Tibial nerve (tissue), 4 donors: ENCODE measurements at regions not wholly inside any gene's neighbourhood (a gene's known extent, or its start where the extent isn't known, plus 50 kb on each side); places are given as distances from the start of the nearest gene placed in this dataset.

Source experiments
- DNase-seq, 2 donors: peaks; one replicate each; pipeline ENCODE4 v3.0.0-alpha.2; 2019; ENCODE audit warnings: low spot score in 2 of 2
- H3K27ac ChIP-seq, 4 donors: fragments of 200-600 bp; sonication (generic) in 3 of 4; one replicate each; pipeline ENCODE4 v1.5.1; 2017 to 2019; ENCODE audit warnings: mild to moderate bottlenecking in 1 of 4
- H3K27me3 ChIP-seq, 2 donors: fragments of 200-600 bp; sonication (generic) in 1 of 2; one replicate each; pipeline versions ENCODE4 v1.5.1 to v1.6.0; 2017 to 2019
- H3K36me3 ChIP-seq, 3 donors: fragments of 200-600 bp; sonication (generic); one replicate each; pipeline ENCODE4 v1.5.1; 2018 to 2019
- H3K4me1 ChIP-seq, 4 donors: fragments of 200-600 bp; sonication (generic) in 3 of 4; one replicate each; pipeline ENCODE4 v1.5.1; 2017 to 2019
- H3K4me3 ChIP-seq, 4 donors: fragments of 200-600 bp; sonication (generic) in 3 of 4; one replicate each; pipeline ENCODE4 v1.5.1; 2017 to 2019; ENCODE audit warnings: mild to moderate bottlenecking in 1 of 4, moderate library complexity in 1 of 4
- H3K9me3 ChIP-seq, 4 donors: fragments of 200-600 bp; sonication (generic) in 3 of 4; one replicate each; pipeline ENCODE4 v1.5.1; 2017 to 2019
- EP300 ChIP-seq, 2 donors: sonication (generic); formaldehyde crosslinking; IDR thresholded peaks; one replicate each; pipeline ENCODE4 v1.6.1; 2017; ENCODE audit warnings: antibody characterized with exemption in 2 of 2, mild to moderate bottlenecking in 1 of 2
- POLR2A ChIP-seq, 2 donors: fragments of 450-650 bp; IDR thresholded peaks; one replicate each; pipeline ENCODE4 v1.6.1; 2017; ENCODE audit warnings: antibody characterized with exemption in 2 of 2, mild to moderate bottlenecking in 2 of 2, moderate library complexity in 2 of 2
- WGBS, 2 donors: methylation state at CpG; one replicate each; pipeline ENCODE4 v1.1.5; 2018; 5-methylcytosine and 5-hydroxymethylcytosine counted together
- TF ChIP-seq, protein P1 (sequence below), 5 experiments: fragments of 200-600 bp in 3 of 5; fragments of 450-650 bp in 2 of 5; sonication (generic) in 3 of 5; IDR thresholded peaks; one replicate each; pipeline ENCODE4 v1.5.1; 2016 to 2019; ENCODE audit warnings: antibody characterized with exemption in 5 of 5, mild to moderate bottlenecking in 3 of 5, moderate library complexity in 2 of 5

DNA sequence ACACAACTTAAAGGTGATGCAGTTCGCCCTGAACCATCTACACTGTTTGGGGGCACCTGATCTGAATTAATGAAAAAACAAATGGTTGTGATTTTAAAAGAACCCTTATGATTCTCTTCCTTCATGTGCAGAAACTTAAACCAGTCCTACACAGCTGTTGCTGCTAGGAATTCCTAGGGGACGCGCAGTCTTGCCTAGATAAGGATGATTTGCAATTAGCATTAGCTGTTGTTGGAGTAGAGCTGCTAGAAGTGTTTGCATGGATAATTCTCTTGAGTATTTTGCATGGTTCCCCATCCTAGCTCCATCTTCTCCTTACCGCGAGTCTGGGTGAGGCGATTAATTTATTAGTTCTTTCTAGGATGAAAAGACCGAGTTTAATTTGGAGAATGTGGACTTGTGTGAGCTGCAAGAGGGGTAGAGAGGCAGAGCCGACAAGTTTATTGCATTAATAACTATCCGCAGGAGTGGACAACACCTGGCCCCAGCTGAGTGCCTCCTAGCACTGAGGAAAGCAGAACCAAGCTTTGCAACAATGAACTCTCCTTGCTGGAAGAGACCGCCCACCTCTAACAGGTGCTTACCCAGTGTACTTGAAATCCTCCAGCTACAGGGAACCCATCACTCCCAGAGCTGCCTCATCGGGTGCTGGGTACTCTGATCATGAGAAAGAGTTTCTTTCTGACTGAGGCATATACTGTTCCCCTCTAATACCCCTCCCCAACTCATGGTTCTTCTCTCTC, 75.0 kb upstream of the WNT7A start:
- no peak overlapping the region for H3K27ac ChIP-seq
- H3K27me3 ChIP-seq = no peaks in the 10 kb centered on the region
- no peaks in the 10 kb centered on the region for H3K4me1 ChIP-seq
- no peak for DNase-seq
- no peak overlapping the region for H3K4me3 ChIP-seq
- H3K36me3 ChIP-seq = no peaks in the 10 kb centered on the region
- peaks cover 0 to 5% (median 1%) of the 10 kb centered on the region in 4 donors for H3K9me3 ChIP-seq
- TF ChIP-seq POLR2A (IDR thresholded peaks at IDR 0.05) (no peak), EP300 (IDR thresholded peaks at IDR 0.05) (no peak)
- TF ChIP-seq, protein P1, sequence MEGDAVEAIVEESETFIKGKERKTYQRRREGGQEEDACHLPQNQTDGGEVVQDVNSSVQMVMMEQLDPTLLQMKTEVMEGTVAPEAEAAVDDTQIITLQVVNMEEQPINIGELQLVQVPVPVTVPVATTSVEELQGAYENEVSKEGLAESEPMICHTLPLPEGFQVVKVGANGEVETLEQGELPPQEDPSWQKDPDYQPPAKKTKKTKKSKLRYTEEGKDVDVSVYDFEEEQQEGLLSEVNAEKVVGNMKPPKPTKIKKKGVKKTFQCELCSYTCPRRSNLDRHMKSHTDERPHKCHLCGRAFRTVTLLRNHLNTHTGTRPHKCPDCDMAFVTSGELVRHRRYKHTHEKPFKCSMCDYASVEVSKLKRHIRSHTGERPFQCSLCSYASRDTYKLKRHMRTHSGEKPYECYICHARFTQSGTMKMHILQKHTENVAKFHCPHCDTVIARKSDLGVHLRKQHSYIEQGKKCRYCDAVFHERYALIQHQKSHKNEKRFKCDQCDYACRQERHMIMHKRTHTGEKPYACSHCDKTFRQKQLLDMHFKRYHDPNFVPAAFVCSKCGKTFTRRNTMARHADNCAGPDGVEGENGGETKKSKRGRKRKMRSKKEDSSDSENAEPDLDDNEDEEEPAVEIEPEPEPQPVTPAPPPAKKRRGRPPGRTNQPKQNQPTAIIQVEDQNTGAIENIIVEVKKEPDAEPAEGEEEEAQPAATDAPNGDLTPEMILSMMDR (IDR thresholded peaks at IDR 0.05) = no peak
- 84 to 89% methylated on average over 11 of the region's 11 CpGs for WGBS, 2 donors

- Histone ChIP-seq H3K4me1 (no peaks in the 10 kb centered on the region), H3K27ac (no peak overlapping the region), H3K27me3 (no peaks in the 10 kb centered on the region), H3K36me3 (no peaks in the 10 kb centered on the region), H3K4me3 (no peak overlapping the region), H3K9me3 (peaks cover 0 to 5% (median 1%) of the 10 kb centered on the region in 4 donors)
- TF ChIP-seq EP300 (IDR thresholded peaks at IDR 0.05) (no peak), POLR2A (IDR thresholded peaks at IDR 0.05) (no peak)
- TF ChIP-seq, protein P1 (IDR thresholded peaks at IDR 0.05) = no peak
- 60 to 69% methylated on average over 4 of the region's 4 CpGs for WGBS, 2 donors
- DNase-seq = no peak
Measured at GRCh38 chr3:13954266-13954665, 74.4 kb upstream of the WNT7A start.

GRCh38 chr3:13951184-13951583, 71.3 kb upstream of the WNT7A start:
- WGBS, 2 donors = 86 to 90% methylated on average over 1 of the region's 1 CpG
- no peaks in the 10 kb centered on the region for H3K27me3 ChIP-seq

DNA sequence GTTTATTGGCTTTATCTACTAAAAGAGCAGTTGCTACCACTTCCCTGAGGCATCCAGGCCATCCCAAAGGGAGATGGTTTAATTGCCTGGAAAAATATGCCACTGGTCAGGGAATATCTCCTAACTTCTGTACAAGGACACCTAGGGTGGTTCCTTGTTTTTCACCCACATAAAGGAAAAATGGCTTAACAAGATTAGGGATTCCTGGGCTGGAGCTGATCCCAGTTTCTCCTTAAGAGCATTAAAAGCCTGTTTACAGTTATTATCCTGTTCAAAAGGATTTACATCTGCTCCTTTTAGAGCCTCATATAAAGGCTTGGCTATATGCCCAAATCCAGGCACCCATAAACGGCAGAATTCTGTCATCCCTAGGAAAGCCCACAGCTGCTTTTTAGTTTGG, 70.2 kb upstream of the WNT7A start:
- no peaks in the 10 kb centered on the region for H3K36me3 ChIP-seq
- no peak overlapping the region for H3K4me3 ChIP-seq
- 0 to 36% methylated on average over 1 of the region's 1 CpG for WGBS, 2 donors
- H3K4me1 ChIP-seq = no peaks in the 10 kb centered on the region
- H3K27me3 ChIP-seq = no peaks in the 10 kb centered on the region
- TF ChIP-seq EP300 (IDR thresholded peaks at IDR 0.05) (no peak), POLR2A (IDR thresholded peaks at IDR 0.05) (no peak)
- TF ChIP-seq, protein P1 (IDR thresholded peaks at IDR 0.05) = no peak
- DNase-seq = no peak
- no peak overlapping the region for H3K27ac ChIP-seq
- peaks cover 0 to 34% (median 3%) of the 10 kb centered on the region in 4 donors for H3K9me3 ChIP-seq

More at GRCh38 chr3:13951184-13951583, 71.3 kb upstream of the WNT7A start:
- H3K27ac ChIP-seq = no peak overlapping the region
- no peaks in the 10 kb centered on the region for H3K4me1 ChIP-seq
- peaks cover 0 to 26% (median 1%) of the 10 kb centered on the region in 4 donors for H3K9me3 ChIP-seq
- H3K36me3 ChIP-seq = no peaks in the 10 kb centered on the region
- no peak for DNase-seq
- no peak for TF ChIP-seq EP300 (IDR thresholded peaks at IDR 0.05)
- no peak overlapping the region for H3K4me3 ChIP-seq

DNA sequence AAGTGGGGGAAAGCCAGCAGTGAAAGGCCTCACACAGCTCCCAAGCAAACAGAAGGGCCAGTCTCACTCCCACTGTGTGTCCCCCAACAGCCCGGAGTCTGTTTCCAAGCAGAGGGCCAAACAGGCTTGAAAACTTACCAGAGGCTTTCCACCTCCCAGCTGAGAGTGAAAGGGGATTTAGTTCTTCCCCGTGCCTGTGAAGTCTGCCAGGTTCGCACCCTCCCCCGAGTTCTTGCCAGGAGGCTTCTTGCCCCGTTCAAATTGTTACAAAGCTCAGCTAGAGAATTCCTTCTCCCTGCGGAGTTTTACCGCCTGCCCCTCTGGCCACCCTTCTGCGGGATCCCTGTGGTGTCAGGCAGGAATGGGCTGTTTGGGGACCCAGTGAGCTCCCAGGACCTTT, 68.0 kb upstream of the WNT7A start:
- peaks cover 0 to 52% (median 5%) of the 10 kb centered on the region in 4 donors for H3K9me3 ChIP-seq
- H3K4me1 ChIP-seq = no peaks in the 10 kb centered on the region
- TF ChIP-seq POLR2A (IDR thresholded peaks at IDR 0.05) (no peak), EP300 (IDR thresholded peaks at IDR 0.05) (no peak)
- TF ChIP-seq, protein P1 (IDR thresholded peaks at IDR 0.05) = no peak
- no peaks in the 10 kb centered on the region for H3K36me3 ChIP-seq
- H3K27me3 ChIP-seq = no peaks in the 10 kb centered on the region
- H3K27ac ChIP-seq = no peak overlapping the region
- 28 to 39% methylated on average over 8 of the region's 8 CpGs for WGBS, 2 donors
- no peak overlapping the region for H3K4me3 ChIP-seq
- no peak for DNase-seq
